OCI-LY3 (cell line): ENCODE measurements at regions not wholly inside any gene's neighbourhood (a gene's known extent, or its start where the extent isn't known, plus 50 kb on each side); places are given as distances from the start of the nearest gene placed in this dataset.

Experiments used
- EZH2phosphoT487 ChIP-seq: fragments of 200-600 bp; shearing (Covaris generic); IDR thresholded peaks from 2 replicates; pipeline ENCODE4 v1.6.1; 2018; ENCODE audit warnings: antibody characterized with exemption, mixed run types, low read depth
- TF ChIP-seq, protein P1 (sequence below): fragments of 200-600, 300-600 bp; sonication (generic); IDR thresholded peaks from 2 replicates; pipeline ENCODE4 v1.5.1; 2014; ENCODE audit warnings: antibody characterized with exemption, low read length, low read depth

DNA sequence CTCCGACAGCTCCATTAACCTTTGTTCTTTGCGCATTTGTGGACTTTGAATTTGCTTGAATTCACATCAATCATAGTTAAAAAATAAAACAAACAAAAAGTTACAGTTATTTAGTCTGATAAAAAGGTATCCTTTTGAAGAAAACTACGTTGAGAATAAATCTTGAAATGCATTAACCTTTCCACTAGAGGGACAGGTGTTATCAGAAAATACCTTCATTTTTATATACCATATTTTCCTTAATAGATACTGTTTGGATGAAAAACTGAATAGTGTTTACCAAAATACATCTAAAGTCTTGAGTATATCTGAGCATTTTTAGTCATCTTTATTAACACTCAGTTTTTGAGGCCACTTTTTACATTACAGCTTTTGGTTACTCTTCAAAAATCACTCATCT, 371.9 kb downstream of the ZWINT start:
- TF ChIP-seq, protein P1, sequence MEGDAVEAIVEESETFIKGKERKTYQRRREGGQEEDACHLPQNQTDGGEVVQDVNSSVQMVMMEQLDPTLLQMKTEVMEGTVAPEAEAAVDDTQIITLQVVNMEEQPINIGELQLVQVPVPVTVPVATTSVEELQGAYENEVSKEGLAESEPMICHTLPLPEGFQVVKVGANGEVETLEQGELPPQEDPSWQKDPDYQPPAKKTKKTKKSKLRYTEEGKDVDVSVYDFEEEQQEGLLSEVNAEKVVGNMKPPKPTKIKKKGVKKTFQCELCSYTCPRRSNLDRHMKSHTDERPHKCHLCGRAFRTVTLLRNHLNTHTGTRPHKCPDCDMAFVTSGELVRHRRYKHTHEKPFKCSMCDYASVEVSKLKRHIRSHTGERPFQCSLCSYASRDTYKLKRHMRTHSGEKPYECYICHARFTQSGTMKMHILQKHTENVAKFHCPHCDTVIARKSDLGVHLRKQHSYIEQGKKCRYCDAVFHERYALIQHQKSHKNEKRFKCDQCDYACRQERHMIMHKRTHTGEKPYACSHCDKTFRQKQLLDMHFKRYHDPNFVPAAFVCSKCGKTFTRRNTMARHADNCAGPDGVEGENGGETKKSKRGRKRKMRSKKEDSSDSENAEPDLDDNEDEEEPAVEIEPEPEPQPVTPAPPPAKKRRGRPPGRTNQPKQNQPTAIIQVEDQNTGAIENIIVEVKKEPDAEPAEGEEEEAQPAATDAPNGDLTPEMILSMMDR = 0 out of 2 replicates have a peak, but pooled peaks have one; percentile 11
- TF ChIP-seq EZH2phosphoT487 = no peak
